Epithelial cell of proximal tubule (primary cell): ENCODE measurements at regions not wholly inside any gene's neighbourhood (a gene's known extent, or its start where the extent isn't known, plus 50 kb on each side); places are given as distances from the start of the nearest gene placed in this dataset.
"Not testable (repeated sequence)": the region's sequence is repeated elsewhere in the genome, so short reads cannot be mapped to it uniquely, and the experiment has no call there.

ENCODE experiments used
- DNase-seq: peaks from one replicate; pipeline ENCODE4 v3.0.0-alpha.2; 2011; ENCODE audit warnings: low read depth
- H3K4me3 ChIP-seq: 2 replicates; pipeline ENCODE4 v1.5.1; 2011; ENCODE audit warnings: low read depth, mild to moderate bottlenecking, low read length
- TF ChIP-seq, protein P1 (sequence below): conservative IDR thresholded peaks from 2 replicates; pipeline ENCODE4 v1.5.1; 2012; ENCODE audit warnings: low read depth, mild to moderate bottlenecking, low read length

- no peak overlapping the region for H3K4me3 ChIP-seq
- TF ChIP-seq, protein P1, sequence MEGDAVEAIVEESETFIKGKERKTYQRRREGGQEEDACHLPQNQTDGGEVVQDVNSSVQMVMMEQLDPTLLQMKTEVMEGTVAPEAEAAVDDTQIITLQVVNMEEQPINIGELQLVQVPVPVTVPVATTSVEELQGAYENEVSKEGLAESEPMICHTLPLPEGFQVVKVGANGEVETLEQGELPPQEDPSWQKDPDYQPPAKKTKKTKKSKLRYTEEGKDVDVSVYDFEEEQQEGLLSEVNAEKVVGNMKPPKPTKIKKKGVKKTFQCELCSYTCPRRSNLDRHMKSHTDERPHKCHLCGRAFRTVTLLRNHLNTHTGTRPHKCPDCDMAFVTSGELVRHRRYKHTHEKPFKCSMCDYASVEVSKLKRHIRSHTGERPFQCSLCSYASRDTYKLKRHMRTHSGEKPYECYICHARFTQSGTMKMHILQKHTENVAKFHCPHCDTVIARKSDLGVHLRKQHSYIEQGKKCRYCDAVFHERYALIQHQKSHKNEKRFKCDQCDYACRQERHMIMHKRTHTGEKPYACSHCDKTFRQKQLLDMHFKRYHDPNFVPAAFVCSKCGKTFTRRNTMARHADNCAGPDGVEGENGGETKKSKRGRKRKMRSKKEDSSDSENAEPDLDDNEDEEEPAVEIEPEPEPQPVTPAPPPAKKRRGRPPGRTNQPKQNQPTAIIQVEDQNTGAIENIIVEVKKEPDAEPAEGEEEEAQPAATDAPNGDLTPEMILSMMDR, result no peak
- DNase-seq, result no peak
Measured at GRCh38 chr7:91473619-91474018, 209.4 kb downstream of the FZD1 start.

- TF ChIP-seq, protein P1, result no peak
- no peak overlapping the region for H3K4me3 ChIP-seq
- no peak for DNase-seq
Measured at GRCh38 chr7:91474074-91474473, 209.8 kb downstream of the FZD1 start.

DNA sequence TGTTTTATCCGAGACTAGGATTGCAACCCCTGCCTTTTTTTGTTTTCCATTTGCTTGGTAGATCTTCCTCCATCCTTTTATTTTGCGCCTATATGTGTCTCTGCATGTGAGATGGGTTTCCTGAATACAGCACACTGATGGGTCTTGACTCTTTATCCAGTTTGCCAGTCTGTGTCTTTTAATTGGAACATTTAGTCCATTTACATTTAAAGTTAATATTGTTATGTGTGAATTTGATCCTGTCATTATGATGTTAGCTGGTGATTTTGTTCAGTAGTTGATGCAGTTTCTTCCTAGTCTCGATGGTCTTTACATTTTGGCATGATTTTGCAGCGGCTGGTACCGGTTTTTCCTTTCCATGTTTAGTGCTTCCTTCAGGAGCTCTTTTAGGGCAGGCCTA lies 216.2 kb downstream of the FZD1 start:
- H3K4me3 ChIP-seq, DNase-seq: not testable (repeated sequence)

DNA sequence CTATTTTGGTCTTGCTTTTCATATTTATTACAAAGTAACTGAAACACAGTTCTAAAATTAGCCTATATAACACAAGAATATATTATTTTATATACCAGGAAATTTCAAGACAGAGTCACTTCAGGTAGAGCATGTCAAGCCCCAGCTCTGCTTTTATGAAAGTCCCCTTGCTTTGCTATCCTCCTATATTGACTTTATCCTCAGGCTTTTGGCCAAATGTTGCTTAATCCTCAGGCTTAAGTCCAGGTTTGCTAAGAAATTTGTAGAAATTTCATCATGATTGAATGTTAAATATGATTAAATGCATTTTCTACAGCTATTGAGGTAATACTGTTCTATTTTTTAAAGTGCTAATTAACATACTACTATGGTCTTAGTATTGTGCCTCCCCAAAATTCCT lies 227.6 kb downstream of the FZD1 start:
- H3K4me3 ChIP-seq, result no peak overlapping the region
- DNase-seq, result no peak
- TF ChIP-seq, protein P1, result no peak

DNA sequence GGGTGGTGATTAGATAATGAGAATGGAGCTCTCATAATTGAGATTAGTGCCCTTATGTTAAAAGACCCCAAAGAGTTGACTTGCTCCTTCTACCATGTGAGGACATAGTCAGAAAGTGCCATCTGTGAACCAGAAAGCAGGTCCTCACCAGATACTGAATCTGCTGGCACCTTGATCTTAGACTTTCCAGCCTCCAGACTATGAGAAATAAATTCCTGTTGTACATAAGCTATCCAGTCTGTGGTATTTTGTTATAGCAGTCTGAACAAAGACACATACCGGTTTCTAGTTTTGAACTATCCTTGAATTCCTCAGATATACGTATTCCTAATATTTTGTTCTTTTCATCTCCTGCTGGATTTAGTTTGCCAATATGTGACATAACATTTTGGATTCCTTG lies 228.1 kb downstream of the FZD1 start:
- TF ChIP-seq, protein P1, result no peak
- no peak overlapping the region for H3K4me3 ChIP-seq
- DNase-seq, result no peak

DNA sequence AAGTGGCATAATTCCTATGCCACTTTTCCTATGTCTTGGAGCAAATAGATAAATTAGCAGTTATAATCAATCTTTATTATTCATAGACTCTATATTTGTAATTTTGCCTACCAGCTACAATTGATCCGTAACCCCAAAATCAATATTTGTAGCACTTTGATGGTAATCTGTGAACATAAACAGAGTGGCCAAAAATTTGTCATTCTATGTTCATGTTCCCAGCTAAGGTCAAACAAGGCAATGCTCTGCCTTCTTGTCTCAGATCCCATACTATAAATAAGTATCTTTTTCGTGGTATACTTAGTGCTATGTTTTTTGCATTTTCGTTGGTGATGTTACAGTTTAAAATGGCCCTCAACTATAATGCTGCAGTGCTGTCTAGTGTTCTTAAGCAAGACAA lies 228.5 kb downstream of the FZD1 start:
- no peak overlapping the region for H3K4me3 ChIP-seq
- TF ChIP-seq, protein P1, result no peak

DNA sequence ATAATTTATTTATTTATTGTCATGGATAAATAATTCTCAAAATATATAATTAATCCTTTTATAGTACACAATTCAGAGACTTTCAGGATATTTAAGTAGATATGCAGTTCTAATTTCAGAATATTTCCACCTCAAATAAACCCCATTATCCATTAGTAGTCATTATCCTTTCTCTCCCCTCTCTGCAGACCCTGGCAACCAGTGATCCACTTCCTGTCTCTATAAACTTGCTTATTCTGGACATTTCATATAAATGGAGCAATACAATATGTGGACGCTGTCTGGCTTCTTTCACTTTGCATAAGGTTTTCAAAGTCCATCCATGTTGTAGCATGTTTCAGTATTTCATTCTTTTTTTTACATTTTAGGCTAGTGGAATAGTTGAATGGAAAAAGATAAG lies 230.2 kb downstream of the FZD1 start:
- TF ChIP-seq, protein P1, result no peak
- H3K4me3 ChIP-seq, result no peak overlapping the region
- DNase-seq, result no peak

More for the DNA sequence above, 228.5 kb downstream of the FZD1 start:
- DNase-seq, result no peak
